Stimulated activated CD4-positive, alpha-beta T cell treated with anti-CD3 and anti-CD28 coated beads, Interleukin-12 subunit alpha, Interleukin-12 subunit beta, amount 100 ng/mL, for 4 hours (primary cell): ENCODE measurements at regions not wholly inside any gene's neighbourhood (a gene's known extent, or its start where the extent isn't known, plus 50 kb on each side); places are given as distances from the start of the nearest gene placed in this dataset.

Source experiments
- DNase-seq: peaks from one replicate; pipeline ENCODE4 v3.0.0-alpha.2; 2020

DNA sequence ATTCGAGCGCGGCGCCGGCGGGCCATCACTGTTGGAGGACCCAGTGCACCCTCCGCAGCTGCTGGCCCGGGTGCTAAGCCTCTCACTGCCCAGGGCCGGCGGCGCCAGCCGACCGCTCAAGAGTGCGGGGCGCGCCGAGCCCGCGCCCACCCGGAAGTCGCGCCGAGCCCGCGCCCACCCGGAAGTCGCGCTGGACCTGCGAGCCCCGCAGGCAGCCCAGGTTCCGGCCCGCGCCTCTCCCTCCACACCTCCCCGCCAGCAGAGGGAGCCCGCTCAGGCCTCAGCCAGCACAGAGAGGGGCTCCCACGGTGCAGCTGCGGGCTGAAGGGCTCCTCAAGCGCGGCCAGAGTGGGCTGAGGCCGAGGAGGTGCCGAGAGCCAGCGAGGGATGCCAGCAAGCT, 170.8 kb downstream of the GTF2H2C_2 start:
- peak; percentile 35 for DNase-seq
